Astrocyte (in vitro differentiated cells and primary cell): ENCODE measurements at regions not wholly inside any gene's neighbourhood (a gene's known extent, or its start where the extent isn't known, plus 50 kb on each side); places are given as distances from the start of the nearest gene placed in this dataset.
A peak's percentile ranks its signal among the peaks of the same experiment; 100 is the strongest.

Experiments
- DNase-seq: peaks from one replicate; pipeline ENCODE4 v3.0.0-alpha.2; 2010; ENCODE audit warnings: low read depth
- FAIRE-seq: peaks from 2 replicates; lab custom pipeline; 2011; peaks lifted over from hg19 to GRCh38; lab: Jason Lieb, UNC
- H2AFZ ChIP-seq: 2 replicates; pipeline ENCODE4 v1.6.0; 2012; ENCODE audit warnings: low read depth, low read length, inconsistent platforms
- H3K27ac ChIP-seq: 2 replicates; pipeline ENCODE4 v1.5.1; 2011; ENCODE audit warnings: low read depth, low read length, inconsistent platforms
- H3K27me3 ChIP-seq: 2 replicates; pipeline ENCODE4 v1.6.0; 2011; ENCODE audit warnings: low read length, inconsistent platforms; ENCODE audit not compliant: insufficient read depth
- H3K36me3 ChIP-seq: 2 replicates; pipeline ENCODE4 v1.5.1; 2011; ENCODE audit warnings: low read length, inconsistent platforms; ENCODE audit not compliant: insufficient read depth
- H3K4me1 ChIP-seq: 2 replicates; pipeline ENCODE4 v1.5.1; 2011; ENCODE audit warnings: low read length, inconsistent platforms; ENCODE audit not compliant: insufficient read depth
- H3K4me2 ChIP-seq: 2 replicates; pipeline ENCODE4 v1.6.0; 2012; ENCODE audit warnings: low read length, inconsistent platforms
- H3K4me3 ChIP-seq: 2 replicates; pipeline ENCODE4 v1.5.1; 2011; ENCODE audit warnings: low read depth, mild to moderate bottlenecking, low read length, inconsistent platforms; ENCODE audit not compliant: insufficient read depth
- H3K79me2 ChIP-seq: 2 replicates; pipeline ENCODE4 v1.6.0; 2012; ENCODE audit warnings: mild to moderate bottlenecking, low read length, inconsistent platforms; ENCODE audit not compliant: insufficient read depth
- H3K9ac ChIP-seq: 2 replicates; pipeline ENCODE4 v1.6.0; 2012; ENCODE audit warnings: mild to moderate bottlenecking, low read length, inconsistent platforms
- H3K9me3 ChIP-seq: 2 replicates; pipeline ENCODE4 v1.5.1; 2012; ENCODE audit warnings: low read depth, mild to moderate bottlenecking, low read length, inconsistent platforms; ENCODE audit not compliant: insufficient read depth
- H4K20me1 ChIP-seq: 2 replicates; pipeline ENCODE4 v1.6.0; 2012; ENCODE audit warnings: low read length, inconsistent platforms; ENCODE audit not compliant: insufficient read depth
- H3K27ac Mint-ChIP-seq: one replicate; pipeline ENCODE4 v1.8.0; 2021; ENCODE audit warnings: mild to moderate bottlenecking, mixed read lengths; ENCODE audit not compliant: unreplicated experiment
- H3K27me3 Mint-ChIP-seq: one replicate; pipeline ENCODE4 v1.8.0; 2021; ENCODE audit warnings: low read depth, mixed read lengths; ENCODE audit not compliant: unreplicated experiment
- H3K36me3 Mint-ChIP-seq: one replicate; pipeline ENCODE4 v1.8.0; 2021; ENCODE audit warnings: low read depth, mixed read lengths; ENCODE audit not compliant: unreplicated experiment
- H3K4me1 Mint-ChIP-seq: one replicate; pipeline ENCODE4 v1.8.0; 2021; ENCODE audit warnings: low read depth, mixed read lengths; ENCODE audit not compliant: unreplicated experiment
- H3K4me3 Mint-ChIP-seq: one replicate; pipeline ENCODE4 v1.8.0; 2021; ENCODE audit warnings: mild to moderate bottlenecking, moderate library complexity, mixed read lengths; ENCODE audit not compliant: unreplicated experiment
- H3K9me3 Mint-ChIP-seq: one replicate; pipeline ENCODE4 v1.8.0; 2021; ENCODE audit warnings: mild to moderate bottlenecking, mixed read lengths; ENCODE audit not compliant: unreplicated experiment
- CTCF ChIP-seq: IDR thresholded peaks from 2 replicates; pipeline ENCODE4 v1.5.1; 2011; ENCODE audit warnings: low read depth, mild to moderate bottlenecking, inconsistent platforms, low read length, moderate library complexity; ENCODE audit not compliant: insufficient read depth
- EZH2 ChIP-seq: IDR thresholded peaks from 2 replicates; pipeline ENCODE4 v1.6.1; 2012; ENCODE audit warnings: mild to moderate bottlenecking, low read length, inconsistent platforms; ENCODE audit not compliant: insufficient read depth

GRCh38 chrX:17994429-17994828 lies 133.3 kb upstream of the RAI2 start:
- H3K36me3 ChIP-seq = no peaks in the 10 kb centered on the region
- no peaks in the 10 kb centered on the region for H3K9me3 ChIP-seq
- FAIRE-seq = peak; percentile 64
- H3K4me3 Mint-ChIP-seq = no peak overlapping the region
- no peak overlapping the region for H3K4me2 ChIP-seq
- no peaks in the 10 kb centered on the region for H3K27me3 Mint-ChIP-seq
- H3K27me3 ChIP-seq = no peaks in the 10 kb centered on the region
- H3K79me2 ChIP-seq = no peaks in the 10 kb centered on the region
- H3K4me1 ChIP-seq = no peaks in the 10 kb centered on the region
- H4K20me1 ChIP-seq = no peaks in the 10 kb centered on the region
- no peaks in the 10 kb centered on the region for H3K4me1 Mint-ChIP-seq
- TF ChIP-seq CTCF (no peak), EZH2 (no peak)
- no peaks in the 10 kb centered on the region for H3K9me3 Mint-ChIP-seq
- H3K9ac ChIP-seq = no peak overlapping the region
- H3K27ac ChIP-seq = no peak overlapping the region
- H3K36me3 Mint-ChIP-seq = no peaks in the 10 kb centered on the region
- no peak overlapping the region for H3K4me3 ChIP-seq
- H2AFZ ChIP-seq = no peak overlapping the region
- no peak overlapping the region for H3K27ac Mint-ChIP-seq
- DNase-seq = no peak

- no peaks in the 10 kb centered on the region for H3K36me3 Mint-ChIP-seq
- FAIRE-seq (peak; percentile 60), DNase-seq (no peak)
- no peaks in the 10 kb centered on the region for H3K9me3 Mint-ChIP-seq
- no peaks in the 10 kb centered on the region for H3K27me3 Mint-ChIP-seq
- no peaks in the 10 kb centered on the region for H3K36me3 ChIP-seq
- no peak overlapping the region for H2AFZ ChIP-seq
- no peak overlapping the region for H3K4me3 Mint-ChIP-seq
- no peaks in the 10 kb centered on the region for H3K27me3 ChIP-seq
- no peaks in the 10 kb centered on the region for H3K4me1 ChIP-seq
- H4K20me1 ChIP-seq = no peaks in the 10 kb centered on the region
- H3K9me3 ChIP-seq = no peaks in the 10 kb centered on the region
- no peaks in the 10 kb centered on the region for H3K79me2 ChIP-seq
- no peak overlapping the region for H3K27ac ChIP-seq
- no peak overlapping the region for H3K9ac ChIP-seq
- no peak overlapping the region for H3K4me3 ChIP-seq
- no peak overlapping the region for H3K27ac Mint-ChIP-seq
- no peaks in the 10 kb centered on the region for H3K4me1 Mint-ChIP-seq
- H3K4me2 ChIP-seq = no peak overlapping the region
- TF ChIP-seq CTCF = no peak
- no peak for TF ChIP-seq EZH2
Measured at GRCh38 chrX:17993062-17993461, 132.0 kb upstream of the RAI2 start.

- H3K9me3 ChIP-seq = no peaks in the 10 kb centered on the region
- no peak overlapping the region for H3K27ac ChIP-seq
- H3K9me3 Mint-ChIP-seq = no peaks in the 10 kb centered on the region
- no peak for FAIRE-seq
- no peak overlapping the region for H3K4me3 ChIP-seq
- H3K4me1 Mint-ChIP-seq = no peaks in the 10 kb centered on the region
- no peak overlapping the region for H3K27ac Mint-ChIP-seq
- H3K27me3 ChIP-seq = no peaks in the 10 kb centered on the region
- no peaks in the 10 kb centered on the region for H3K4me1 ChIP-seq
- no peak overlapping the region for H3K9ac ChIP-seq
- H3K79me2 ChIP-seq = no peaks in the 10 kb centered on the region
- DNase-seq = no peak
- H3K4me3 Mint-ChIP-seq = no peak overlapping the region
- H2AFZ ChIP-seq = no peak overlapping the region
- TF ChIP-seq EZH2 (no peak), CTCF (no peak)
- no peaks in the 10 kb centered on the region for H4K20me1 ChIP-seq
- no peaks in the 10 kb centered on the region for H3K36me3 Mint-ChIP-seq
- no peaks in the 10 kb centered on the region for H3K36me3 ChIP-seq
- no peaks in the 10 kb centered on the region for H3K27me3 Mint-ChIP-seq
- no peak overlapping the region for H3K4me2 ChIP-seq
Measured at GRCh38 chrX:17990532-17990931, 129.4 kb upstream of the RAI2 start.
